Nephron progenitor cell (in vitro differentiated cells): ENCODE measurements at regions not wholly inside any gene's neighbourhood (a gene's known extent, or its start where the extent isn't known, plus 50 kb on each side); places are given as distances from the start of the nearest gene placed in this dataset.
A peak's percentile ranks its signal among the peaks of the same experiment; 100 is the strongest.

Experiments
- DNase-seq: peaks from one replicate; pipeline ENCODE4 v3.0.0; 2021
- H3K27ac Mint-ChIP-seq: 2 replicates; pipeline ENCODE4 v1.8.0; 2021; ENCODE audit warnings: mild to moderate bottlenecking, moderate library complexity, mixed read lengths
- H3K27me3 Mint-ChIP-seq: 2 replicates; pipeline ENCODE4 v1.8.0; 2021; ENCODE audit warnings: mild to moderate bottlenecking, low read depth, mixed read lengths; ENCODE audit not compliant: poor library complexity
- H3K36me3 Mint-ChIP-seq: 2 replicates; pipeline ENCODE4 v1.8.0; 2021; ENCODE audit warnings: low read depth, mixed read lengths
- H3K4me1 Mint-ChIP-seq: 2 replicates; pipeline ENCODE4 v1.8.0; 2021; ENCODE audit warnings: mixed read lengths
- H3K4me3 Mint-ChIP-seq: 2 replicates; pipeline ENCODE4 v1.8.0; 2021; ENCODE audit warnings: mild to moderate bottlenecking, moderate library complexity, mixed read lengths
- H3K9me3 Mint-ChIP-seq: 2 replicates; pipeline ENCODE4 v1.8.0; 2021; ENCODE audit warnings: mild to moderate bottlenecking, moderate library complexity, mixed read lengths
- TF ChIP-seq, protein P1 (sequence below): fragments of 200-600 bp; sonication (generic); IDR thresholded peaks from 2 replicates; pipeline ENCODE4 v1.5.0; 2021; ENCODE audit warnings: antibody characterized with exemption

GRCh38 chr20:39699166-39699725 is 737.1 kb downstream of the DHX35 start:
- Mint-ChIP-seq H3K9me3 (no peaks in the 10 kb centered on the region), H3K4me1 (peaks cover 11% of the 10 kb centered on the region), H3K36me3 (no peaks in the 10 kb centered on the region), H3K4me3 (no peak overlapping the region), H3K27ac (no peak overlapping the region), H3K27me3 (peaks cover 4% of the 10 kb centered on the region)
- DNase-seq = no peak
- TF ChIP-seq, protein P1, sequence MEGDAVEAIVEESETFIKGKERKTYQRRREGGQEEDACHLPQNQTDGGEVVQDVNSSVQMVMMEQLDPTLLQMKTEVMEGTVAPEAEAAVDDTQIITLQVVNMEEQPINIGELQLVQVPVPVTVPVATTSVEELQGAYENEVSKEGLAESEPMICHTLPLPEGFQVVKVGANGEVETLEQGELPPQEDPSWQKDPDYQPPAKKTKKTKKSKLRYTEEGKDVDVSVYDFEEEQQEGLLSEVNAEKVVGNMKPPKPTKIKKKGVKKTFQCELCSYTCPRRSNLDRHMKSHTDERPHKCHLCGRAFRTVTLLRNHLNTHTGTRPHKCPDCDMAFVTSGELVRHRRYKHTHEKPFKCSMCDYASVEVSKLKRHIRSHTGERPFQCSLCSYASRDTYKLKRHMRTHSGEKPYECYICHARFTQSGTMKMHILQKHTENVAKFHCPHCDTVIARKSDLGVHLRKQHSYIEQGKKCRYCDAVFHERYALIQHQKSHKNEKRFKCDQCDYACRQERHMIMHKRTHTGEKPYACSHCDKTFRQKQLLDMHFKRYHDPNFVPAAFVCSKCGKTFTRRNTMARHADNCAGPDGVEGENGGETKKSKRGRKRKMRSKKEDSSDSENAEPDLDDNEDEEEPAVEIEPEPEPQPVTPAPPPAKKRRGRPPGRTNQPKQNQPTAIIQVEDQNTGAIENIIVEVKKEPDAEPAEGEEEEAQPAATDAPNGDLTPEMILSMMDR = no peak

GRCh38 chr20:39698752-39699151 is 736.6 kb downstream of the DHX35 start:
- Mint-ChIP-seq H3K36me3 (no peaks in the 10 kb centered on the region), H3K27me3 (no peaks in the 10 kb centered on the region), H3K9me3 (no peaks in the 10 kb centered on the region), H3K27ac (peak overlapping the region; percentile 44), H3K4me3 (no peak overlapping the region), H3K4me1 (peaks cover 11% of the 10 kb centered on the region)
- TF ChIP-seq, protein P1 = no peak
- DNase-seq = no peak

- Mint-ChIP-seq H3K27ac (peak overlapping the region; percentile 41), H3K36me3 (no peaks in the 10 kb centered on the region), H3K27me3 (no peaks in the 10 kb centered on the region), H3K9me3 (no peaks in the 10 kb centered on the region), H3K4me3 (no peak overlapping the region), H3K4me1 (peaks cover 20% of the 10 kb centered on the region)
- TF ChIP-seq, protein P1 = no peak
- no peak for DNase-seq
Observed at GRCh38 chr20:39691151-39691862, 729.2 kb downstream of the DHX35 start.

GRCh38 chr20:39676857-39677391 is 714.8 kb downstream of the DHX35 start:
- H3K27me3 Mint-ChIP-seq = no peaks in the 10 kb centered on the region
- peaks cover 12% of the 10 kb centered on the region for H3K4me1 Mint-ChIP-seq
- TF ChIP-seq, protein P1 = peak; percentile 9
- no peak overlapping the region for H3K27ac Mint-ChIP-seq
- DNase-seq = no peak
- H3K9me3 Mint-ChIP-seq = peaks cover 23% of the 10 kb centered on the region
- H3K36me3 Mint-ChIP-seq = no peaks in the 10 kb centered on the region
- no peak overlapping the region for H3K4me3 Mint-ChIP-seq

GRCh38 chr20:39676241-39676640 is 714.1 kb downstream of the DHX35 start:
- Mint-ChIP-seq H3K27me3 (no peaks in the 10 kb centered on the region), H3K4me1 (peaks cover 12% of the 10 kb centered on the region), H3K36me3 (no peaks in the 10 kb centered on the region), H3K9me3 (peaks cover 23% of the 10 kb centered on the region), H3K27ac (no peak overlapping the region), H3K4me3 (no peak overlapping the region)
- no peak for DNase-seq
- TF ChIP-seq, protein P1 = no peak
